Sigmoid colon (tissue), 4 donors: ENCODE measurements at regions not wholly inside any gene's neighbourhood (a gene's known extent, or its start where the extent isn't known, plus 50 kb on each side); places are given as distances from the start of the nearest gene placed in this dataset.

ENCODE experiments used
- EP300 ChIP-seq, 4 donors: sonication (generic); formaldehyde crosslinking; IDR thresholded peaks; one replicate each; pipeline ENCODE4 v1.6.1; 2017; ENCODE audit warnings: antibody characterized with exemption in 4 of 4
- POLR2A ChIP-seq, 2 donors: fragments of 450-650 bp; IDR thresholded peaks; one replicate each; pipeline ENCODE4 v1.6.1; 2016; ENCODE audit warnings: antibody characterized with exemption in 2 of 2, mild to moderate bottlenecking in 2 of 2, moderate library complexity in 2 of 2
- POLR2AphosphoS5 ChIP-seq, 4 donors: sonication (generic); formaldehyde crosslinking; IDR thresholded peaks; one replicate each; pipeline ENCODE4 v1.6.1; 2017; ENCODE audit warnings: antibody characterized with exemption in 4 of 4
- TF ChIP-seq, protein P1 (sequence below), 4 experiments: fragments of 450-650 bp in 3 of 4; fragments of 200-600 bp in 1 of 4; IDR thresholded peaks; one replicate each; pipeline ENCODE4 v1.5.1; 2016 to 2019; ENCODE audit warnings: antibody characterized with exemption in 4 of 4, mild to moderate bottlenecking in 3 of 4, moderate library complexity in 2 of 4

DNA sequence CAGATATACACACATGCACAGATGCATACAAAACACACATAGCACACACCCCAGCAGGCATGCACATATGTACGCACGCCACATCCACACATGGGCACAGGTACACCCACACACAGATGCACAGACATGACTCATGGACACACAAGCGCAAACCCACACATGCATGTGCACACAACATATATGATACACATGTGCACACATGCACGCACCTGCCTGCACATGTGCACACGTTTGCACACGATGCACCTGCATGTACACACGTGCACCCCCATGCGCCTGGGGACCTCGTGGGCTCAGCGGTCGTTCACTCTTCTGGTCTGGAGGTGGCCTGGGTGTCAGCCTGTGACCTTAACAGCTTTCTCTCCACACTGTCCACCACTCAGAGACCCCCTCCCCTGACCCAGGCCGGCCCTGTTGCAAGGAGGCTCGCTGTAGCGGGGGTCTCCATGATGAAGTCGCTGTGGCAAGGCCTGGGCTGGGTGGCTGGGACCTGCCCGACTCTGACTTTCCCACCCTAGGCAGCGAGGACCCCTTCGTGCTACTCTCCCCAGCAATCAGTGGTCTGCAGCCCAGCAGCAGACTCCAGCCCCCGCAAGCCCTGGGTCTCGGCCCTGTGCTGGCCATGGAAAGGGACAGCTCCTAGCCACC lies 92.1 kb upstream of the TTC34 start:
- TF ChIP-seq POLR2A (IDR thresholded peaks at IDR 0.05) (no peak), EP300 (IDR thresholded peaks at IDR 0.05) (no peak), POLR2AphosphoS5 (IDR thresholded peaks at IDR 0.05) (no peak)
- TF ChIP-seq, protein P1, sequence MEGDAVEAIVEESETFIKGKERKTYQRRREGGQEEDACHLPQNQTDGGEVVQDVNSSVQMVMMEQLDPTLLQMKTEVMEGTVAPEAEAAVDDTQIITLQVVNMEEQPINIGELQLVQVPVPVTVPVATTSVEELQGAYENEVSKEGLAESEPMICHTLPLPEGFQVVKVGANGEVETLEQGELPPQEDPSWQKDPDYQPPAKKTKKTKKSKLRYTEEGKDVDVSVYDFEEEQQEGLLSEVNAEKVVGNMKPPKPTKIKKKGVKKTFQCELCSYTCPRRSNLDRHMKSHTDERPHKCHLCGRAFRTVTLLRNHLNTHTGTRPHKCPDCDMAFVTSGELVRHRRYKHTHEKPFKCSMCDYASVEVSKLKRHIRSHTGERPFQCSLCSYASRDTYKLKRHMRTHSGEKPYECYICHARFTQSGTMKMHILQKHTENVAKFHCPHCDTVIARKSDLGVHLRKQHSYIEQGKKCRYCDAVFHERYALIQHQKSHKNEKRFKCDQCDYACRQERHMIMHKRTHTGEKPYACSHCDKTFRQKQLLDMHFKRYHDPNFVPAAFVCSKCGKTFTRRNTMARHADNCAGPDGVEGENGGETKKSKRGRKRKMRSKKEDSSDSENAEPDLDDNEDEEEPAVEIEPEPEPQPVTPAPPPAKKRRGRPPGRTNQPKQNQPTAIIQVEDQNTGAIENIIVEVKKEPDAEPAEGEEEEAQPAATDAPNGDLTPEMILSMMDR (IDR thresholded peaks at IDR 0.05), result no peak
